Stimulated activated CD4-positive, alpha-beta T cell treated with anti-CD3 and anti-CD28 coated beads, TNF-alpha, amount 100 ng/mL, for 4 hours (primary cell): ENCODE measurements at regions not wholly inside any gene's neighbourhood (a gene's known extent, or its start where the extent isn't known, plus 50 kb on each side); places are given as distances from the start of the nearest gene placed in this dataset.

Source experiments
- DNase-seq, 3 experiments: peaks; one replicate each; pipeline ENCODE4 v3.0.0-alpha.2; 2020; ENCODE audit warnings: low read depth in 3 of 3

GRCh38 chr10:21326594-21327288, 198.7 kb downstream of the SKIDA1 start:
- DNase-seq = no peak

- DNase-seq = no peak
Measured at GRCh38 chr10:21318540-21319167, 206.8 kb downstream of the SKIDA1 start.

GRCh38 chr10:21317902-21318301, 207.6 kb downstream of the SKIDA1 start:
- DNase-seq = no peak

GRCh38 chr10:21315645-21316220, 209.7 kb downstream of the SKIDA1 start:
- no peak for DNase-seq

- DNase-seq = no peak
Measured at GRCh38 chr10:21314906-21315644, 210.4 kb downstream of the SKIDA1 start.

GRCh38 chr10:21314111-21314626, 211.3 kb downstream of the SKIDA1 start:
- no peak for DNase-seq

GRCh38 chr10:21313691-21314090, 211.8 kb downstream of the SKIDA1 start:
- no peak for DNase-seq

GRCh38 chr10:21311426-21311825, 214.1 kb downstream of the SKIDA1 start:
- DNase-seq = no peak

- DNase-seq = no peak
Measured at GRCh38 chr10:21309427-21309826, 216.1 kb downstream of the SKIDA1 start.

- DNase-seq = no peak
Measured at GRCh38 chr10:21308946-21309345, 216.5 kb downstream of the SKIDA1 start.

- DNase-seq = no peak
Measured at GRCh38 chr10:21308018-21308417, 217.5 kb downstream of the SKIDA1 start.

- DNase-seq = no peak
Measured at GRCh38 chr10:21304608-21305007, 220.9 kb downstream of the SKIDA1 start.

- no peak for DNase-seq
Measured at GRCh38 chr10:21304198-21304597, 221.3 kb downstream of the SKIDA1 start.

- DNase-seq = no peak
Measured at GRCh38 chr10:21300551-21300950, 224.9 kb downstream of the SKIDA1 start.

- no peak for DNase-seq
Measured at GRCh38 chr10:21299330-21299729, 226.2 kb downstream of the SKIDA1 start.

GRCh38 chr10:21298701-21299100, 226.8 kb downstream of the SKIDA1 start:
- no peak for DNase-seq

- DNase-seq = no peak
Measured at GRCh38 chr10:21297603-21298383, 227.7 kb downstream of the SKIDA1 start.

- DNase-seq = no peak
Measured at GRCh38 chr10:21296575-21297355, 228.7 kb downstream of the SKIDA1 start.

GRCh38 chr10:21293518-21294356, 231.7 kb downstream of the SKIDA1 start:
- DNase-seq = no peak
